HG02588 (cell line): ENCODE measurements at regions not wholly inside any gene's neighbourhood (a gene's known extent, or its start where the extent isn't known, plus 50 kb on each side); places are given as distances from the start of the nearest gene placed in this dataset.
"Not testable (repeated sequence)": the region's sequence is repeated elsewhere in the genome, so short reads cannot be mapped to it uniquely, and the experiment has no call there.

Source experiments
- ATAC-seq: cut with Tn5 transposase; IDR thresholded peaks from one replicate; pipeline ENCODE4 v1.9.1; 2021; ENCODE audit warnings: mild to moderate bottlenecking, moderate library complexity; ENCODE audit not compliant: unreplicated experiment

DNA sequence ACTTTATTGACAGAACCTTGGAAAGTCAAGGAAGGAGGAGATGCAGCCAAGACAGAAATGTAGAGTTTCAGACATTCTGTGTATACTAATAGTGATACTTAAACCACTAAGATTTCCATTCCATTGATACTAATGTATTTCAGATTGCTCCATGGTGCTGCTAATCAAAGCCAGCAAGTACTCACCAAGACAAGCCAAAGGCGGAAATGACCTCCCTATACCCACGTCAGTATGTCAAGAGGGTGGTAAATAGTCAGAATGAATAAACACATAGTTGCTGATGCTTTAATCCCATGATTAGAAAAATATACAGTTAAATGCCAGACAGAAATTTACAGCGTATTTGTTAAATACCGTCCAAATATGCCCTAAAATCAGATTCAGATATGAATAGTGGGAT is 417.8 kb upstream of the INTU start:
- ATAC-seq = no peak

DNA sequence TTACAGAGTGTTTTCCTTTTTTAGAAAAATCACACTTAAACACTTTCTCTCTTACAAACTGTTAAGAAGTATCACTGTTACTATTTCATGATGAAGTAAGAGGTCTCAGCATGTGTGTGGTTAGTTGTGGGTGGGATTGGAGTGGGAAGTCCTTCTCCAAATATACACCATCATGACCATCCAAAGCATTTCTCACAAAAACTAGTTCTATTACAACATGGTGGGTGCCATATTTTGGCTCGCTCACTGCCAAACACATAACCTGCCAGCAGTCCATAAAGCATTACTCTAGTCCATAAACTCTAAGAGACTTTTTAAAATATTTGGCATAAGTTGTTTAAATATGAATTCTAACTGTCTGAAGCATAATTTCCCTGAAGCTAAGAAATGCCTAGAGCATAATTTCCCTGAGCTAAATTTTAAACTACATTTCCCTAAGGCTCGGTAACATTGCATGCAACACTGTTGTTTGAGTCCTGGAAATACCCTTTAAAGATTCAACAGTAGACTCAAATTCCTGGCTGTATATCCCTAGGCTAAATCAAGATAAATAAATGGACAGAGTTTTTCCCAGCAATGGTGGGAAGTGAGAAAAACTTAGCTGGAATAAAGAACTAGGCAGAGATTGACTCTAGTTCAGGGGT is 415.0 kb upstream of the INTU start:
- ATAC-seq = no peak

DNA sequence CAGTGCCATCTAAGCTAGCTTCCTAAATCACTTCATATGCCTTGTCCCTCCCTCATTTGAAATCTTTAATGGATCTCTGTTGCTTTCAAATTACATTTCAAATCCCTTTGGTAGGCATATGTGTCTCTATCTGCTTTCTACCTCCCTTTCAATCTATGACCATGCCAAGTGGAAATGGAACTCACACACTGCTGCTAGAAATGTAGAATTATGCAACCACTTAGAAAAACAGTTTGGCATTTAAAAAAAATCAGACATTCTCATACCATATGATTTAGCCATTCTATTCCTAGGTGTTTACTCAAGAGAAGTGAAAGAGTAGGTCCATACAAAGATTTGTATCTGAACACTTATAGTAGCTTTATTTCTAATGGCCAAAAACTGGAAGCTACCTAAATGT is 413.5 kb upstream of the INTU start:
- ATAC-seq = no peak

DNA sequence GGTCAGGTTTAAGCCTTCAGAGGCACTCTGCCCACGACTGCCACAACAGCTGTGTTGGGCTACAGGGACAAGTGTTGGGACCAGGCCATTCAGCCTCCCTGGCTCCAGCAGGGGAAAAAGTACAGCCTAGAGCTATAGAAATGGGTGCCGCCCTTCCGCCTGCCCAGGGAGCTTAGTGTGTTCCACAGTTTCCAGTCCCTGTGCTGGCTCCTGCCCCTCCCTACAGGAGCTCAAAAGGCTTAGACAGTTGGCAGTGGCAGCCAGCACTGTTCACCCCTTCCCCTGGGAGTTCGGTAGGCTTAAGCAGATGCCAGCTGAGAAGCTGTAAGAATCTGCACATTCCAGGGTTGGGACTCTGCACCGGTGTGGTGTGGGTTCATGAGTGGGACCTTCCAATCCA is 408.2 kb upstream of the INTU start:
- no peak for ATAC-seq

DNA sequence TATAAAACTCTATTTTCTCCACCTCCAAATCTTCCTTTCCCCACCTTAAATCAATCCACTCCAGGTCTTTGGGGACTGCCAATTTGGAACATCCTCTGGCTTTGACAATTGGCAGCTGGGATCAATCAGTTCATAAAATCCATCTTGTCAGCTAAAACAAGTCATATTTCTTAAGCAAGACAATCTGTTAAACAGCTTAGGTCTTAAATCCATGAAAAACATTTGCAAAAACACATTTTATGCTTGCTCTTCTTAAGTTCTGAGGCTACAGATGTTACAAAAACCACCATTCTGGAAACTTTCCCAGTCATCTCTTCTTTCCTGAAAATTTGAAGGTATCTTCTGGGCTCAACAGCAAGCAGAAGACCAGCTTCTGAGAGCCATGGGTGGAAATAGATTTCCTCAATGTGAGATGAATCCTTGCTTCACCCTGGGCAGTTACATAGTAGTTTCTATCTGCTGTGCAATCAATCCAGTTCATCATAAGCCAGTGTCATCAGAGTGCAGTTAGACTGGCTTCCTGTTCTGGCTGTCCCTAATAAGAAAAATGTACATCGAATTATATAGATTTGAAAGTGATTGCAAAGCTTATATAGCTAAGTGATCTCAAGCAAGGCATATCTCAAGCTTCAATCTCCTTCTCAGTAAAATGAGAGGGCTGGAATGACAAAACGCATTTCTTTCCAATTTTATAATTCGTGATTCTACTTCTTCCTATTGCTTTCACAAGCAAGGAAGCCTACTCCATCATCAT is 402.7 kb upstream of the INTU start:
- ATAC-seq = no peak

DNA sequence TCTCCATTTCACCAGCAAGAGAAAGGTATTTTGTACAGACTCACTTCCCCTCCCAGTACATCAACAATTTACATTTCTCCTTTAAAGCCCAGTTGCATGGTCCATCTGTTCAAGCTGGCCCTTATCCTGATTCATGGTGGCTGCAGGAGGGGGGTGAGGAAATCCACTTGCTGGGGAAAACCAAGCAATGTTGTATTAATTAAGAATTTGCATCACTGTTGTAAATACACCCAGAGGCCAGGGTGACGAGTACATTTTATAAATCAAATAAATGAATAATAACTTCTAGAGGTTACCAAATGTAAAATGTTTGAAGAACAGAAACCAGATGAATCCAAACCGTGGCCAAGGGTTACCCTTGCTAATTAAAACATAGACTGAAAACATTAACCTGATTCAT is 395.9 kb upstream of the INTU start:
- ATAC-seq = no peak

DNA sequence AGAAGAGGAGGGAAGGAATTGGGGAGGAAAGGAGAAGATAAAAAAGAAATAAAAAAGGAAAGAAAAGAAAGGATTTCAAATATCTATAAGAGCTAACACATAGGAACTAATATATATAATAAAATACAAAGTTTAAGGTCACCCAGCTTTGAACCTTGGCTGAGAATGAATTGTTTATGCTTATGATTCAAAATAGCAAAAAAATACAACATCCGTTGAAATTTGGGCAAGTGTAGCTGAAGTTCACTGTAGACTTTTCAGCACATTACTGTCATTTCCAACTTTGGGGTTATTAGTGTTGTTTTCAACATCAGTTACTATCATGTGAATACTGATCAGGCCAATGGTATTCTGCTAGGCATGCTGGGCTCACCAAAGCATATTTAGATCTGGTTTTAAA is 395.2 kb upstream of the INTU start:
- ATAC-seq = no peak

DNA sequence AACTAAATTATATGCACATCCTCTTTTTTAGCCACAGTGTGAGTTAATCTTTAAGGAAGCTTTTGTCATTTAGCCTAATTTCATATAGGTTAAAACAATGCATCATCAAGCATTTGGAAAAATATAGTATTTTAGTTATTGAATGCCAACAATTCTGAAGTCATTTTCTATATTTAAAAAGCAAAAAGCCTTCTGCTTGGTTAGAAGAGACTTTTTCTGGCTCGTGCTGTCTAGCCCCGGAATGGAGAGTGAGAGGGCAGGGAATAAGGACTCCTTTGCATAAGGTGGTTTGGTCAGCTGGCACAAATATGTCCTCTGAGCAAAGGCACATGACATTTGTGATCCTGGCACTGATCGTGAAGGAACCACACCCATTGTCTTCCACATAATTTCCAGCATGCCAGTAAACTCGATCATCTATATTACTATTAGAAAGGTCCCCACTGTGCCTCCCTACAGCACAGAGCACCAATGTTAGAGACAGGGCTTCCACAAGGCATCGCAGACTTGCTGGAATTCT is 393.7 kb upstream of the INTU start:
- ATAC-seq = no peak

DNA sequence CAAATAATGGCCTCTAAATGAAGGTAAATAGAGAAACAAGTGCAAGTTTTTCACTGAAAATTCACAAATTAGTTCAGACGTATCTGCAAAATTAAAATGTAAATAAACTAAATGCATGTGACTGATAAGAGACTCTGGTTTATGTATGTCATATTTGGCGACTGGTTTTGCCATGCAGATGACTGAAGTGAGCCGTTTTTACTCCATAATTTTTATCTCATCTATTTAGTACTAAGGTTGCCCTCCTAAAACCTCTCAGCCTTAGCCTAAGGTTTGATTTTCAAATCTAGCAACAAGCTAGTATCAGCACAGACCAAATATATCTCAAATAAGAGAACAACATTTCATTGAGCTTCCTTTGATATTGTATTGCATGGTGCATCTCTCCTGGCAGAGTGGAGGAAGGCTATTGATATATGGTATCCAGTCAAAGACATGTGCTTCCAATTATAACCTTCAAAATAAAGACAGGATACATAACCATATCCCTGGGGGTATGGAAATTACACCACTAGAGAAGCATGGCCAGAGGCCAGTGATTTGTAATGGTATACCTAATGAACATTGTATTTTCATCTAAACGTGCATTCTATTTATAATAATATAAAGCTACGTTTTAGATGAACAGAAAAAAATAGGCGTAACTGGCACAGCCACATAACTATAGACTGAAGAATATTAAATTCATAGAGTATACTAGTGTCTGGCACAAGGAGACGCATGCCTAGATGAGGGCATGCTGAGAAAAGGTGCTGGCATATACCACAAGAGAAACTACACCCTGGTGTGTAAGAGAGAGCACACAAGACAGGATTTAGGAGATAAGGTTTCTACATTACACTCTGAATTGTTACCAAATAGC is 392.6 kb upstream of the INTU start:
- ATAC-seq = no peak

DNA sequence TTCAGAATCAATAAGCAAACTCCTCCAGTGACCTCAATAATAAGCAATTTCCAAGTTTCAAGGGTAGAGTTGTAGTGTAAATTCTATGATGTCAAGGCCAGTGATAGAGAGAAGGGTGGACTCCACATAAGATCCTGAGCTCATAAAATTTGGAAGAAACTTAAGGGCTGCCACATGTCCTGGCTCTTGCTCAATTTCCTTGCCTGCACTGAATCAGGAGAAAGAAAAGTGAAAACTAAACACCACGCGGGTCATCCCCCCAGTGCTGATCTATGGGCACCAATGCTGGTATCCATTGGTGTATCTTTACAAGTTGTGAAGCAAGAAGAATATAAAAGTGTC is 392.0 kb upstream of the INTU start:
- no peak for ATAC-seq

DNA sequence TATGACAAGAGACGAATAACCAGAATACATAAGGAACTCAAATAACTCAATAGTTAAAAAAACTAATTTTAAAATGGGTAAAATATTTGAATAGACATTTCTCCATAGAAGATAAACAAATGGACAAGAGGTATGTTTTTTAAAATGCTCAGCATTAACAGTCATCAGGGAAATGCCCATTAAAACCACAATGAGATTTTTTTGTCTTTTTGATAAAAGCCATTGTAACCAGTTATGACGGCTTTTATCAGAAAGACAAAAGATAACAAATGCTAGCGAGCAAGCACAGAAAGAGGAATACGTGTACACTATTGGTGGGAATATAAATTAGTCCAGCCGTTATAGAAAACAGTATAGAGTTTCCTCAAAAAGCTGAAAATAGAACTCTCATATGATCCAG is 388.2 kb upstream of the INTU start:
- no peak for ATAC-seq

DNA sequence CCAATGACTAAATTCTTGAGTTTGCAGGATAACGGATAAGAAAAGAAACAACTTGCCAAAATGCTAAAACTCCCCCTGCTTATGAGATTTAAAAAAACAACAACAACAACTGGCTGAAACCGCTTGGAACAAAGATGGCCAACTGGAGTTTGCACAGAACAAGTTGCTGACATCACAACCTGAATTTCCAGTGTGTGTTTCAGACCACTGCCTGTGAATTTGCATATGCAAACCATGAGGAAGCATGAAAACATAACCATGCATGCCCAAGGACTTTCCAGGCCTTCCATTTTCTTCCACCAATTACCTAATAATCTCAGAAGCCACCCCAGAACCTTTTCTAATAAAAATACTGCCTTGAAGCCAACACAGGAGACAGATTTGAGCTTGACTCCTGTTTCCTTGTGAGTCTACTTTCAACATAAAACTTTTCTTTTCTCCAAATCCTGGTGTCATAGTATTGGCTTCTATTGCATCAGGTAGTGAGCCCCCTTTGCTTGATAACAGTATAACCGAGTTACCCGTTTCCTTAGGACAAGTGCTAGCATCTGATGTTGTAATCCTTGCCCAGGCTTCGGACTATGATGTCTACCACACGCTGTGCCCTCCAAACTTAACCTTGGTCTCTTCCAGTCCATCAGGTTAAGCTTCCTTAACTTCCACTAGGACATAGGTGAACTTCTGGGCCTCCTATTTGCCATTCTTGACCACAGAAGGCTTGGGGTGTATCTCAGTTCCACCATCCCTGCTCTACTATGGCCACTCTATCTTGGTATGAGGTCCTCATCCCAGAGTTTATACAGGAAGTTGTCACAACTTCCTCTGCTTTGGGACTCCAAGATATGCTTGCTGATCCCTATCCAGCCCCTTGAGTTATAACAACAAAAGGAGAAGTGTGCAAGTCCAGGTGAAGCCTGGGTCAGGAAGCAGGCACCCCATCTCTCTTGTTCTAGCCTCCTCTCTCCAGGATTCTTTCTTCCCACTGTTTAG is 385.5 kb upstream of the INTU start:
- ATAC-seq = no peak

DNA sequence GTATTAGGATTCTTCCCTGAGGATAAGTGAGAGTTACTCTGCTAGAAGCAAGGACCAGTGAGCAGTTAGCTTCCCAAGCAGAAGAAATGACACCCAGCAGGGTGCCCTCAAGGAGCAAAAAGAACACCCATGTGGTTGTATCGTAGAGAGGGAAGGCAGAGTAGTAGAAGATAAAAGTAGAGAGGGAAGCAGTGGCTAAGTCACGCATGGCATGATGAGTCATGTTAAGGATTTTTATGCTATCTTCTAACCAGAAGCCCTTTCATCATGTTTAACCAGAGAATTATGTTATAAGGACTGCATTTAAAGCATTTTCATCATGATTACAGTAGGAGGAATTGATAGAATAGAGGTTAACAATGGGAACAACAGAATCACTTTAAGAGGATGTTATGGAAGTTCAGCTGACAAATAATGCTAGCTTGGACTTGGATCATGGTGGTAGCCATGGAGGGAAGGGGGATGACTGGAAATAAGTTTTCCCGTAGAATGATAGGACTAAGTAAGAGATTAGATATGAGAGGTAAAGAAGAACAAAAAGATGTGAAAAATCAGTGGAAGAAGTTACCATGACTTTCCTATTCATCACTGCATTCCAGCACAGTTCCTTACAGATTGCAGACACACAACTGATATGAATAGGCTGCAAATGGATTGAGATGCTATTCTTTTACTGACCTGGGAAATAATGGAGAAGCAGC is 383.5 kb upstream of the INTU start:
- ATAC-seq = no peak

DNA sequence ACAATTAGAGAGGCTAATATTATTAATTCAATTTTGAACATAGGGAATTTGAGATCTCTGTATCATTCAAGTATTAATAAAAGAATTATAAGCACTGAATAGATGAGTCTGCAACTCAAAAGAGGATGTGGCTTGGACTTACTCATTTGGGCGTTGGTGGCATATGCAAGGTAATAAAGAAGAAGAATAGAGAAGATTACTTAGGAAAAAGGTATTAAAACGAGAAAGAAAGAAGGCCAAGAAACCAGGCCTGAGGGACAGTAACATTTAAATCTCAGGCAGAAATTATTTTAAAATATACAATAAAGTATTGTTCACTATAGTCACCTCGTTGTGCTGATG is 383.0 kb upstream of the INTU start:
- no peak for ATAC-seq

DNA sequence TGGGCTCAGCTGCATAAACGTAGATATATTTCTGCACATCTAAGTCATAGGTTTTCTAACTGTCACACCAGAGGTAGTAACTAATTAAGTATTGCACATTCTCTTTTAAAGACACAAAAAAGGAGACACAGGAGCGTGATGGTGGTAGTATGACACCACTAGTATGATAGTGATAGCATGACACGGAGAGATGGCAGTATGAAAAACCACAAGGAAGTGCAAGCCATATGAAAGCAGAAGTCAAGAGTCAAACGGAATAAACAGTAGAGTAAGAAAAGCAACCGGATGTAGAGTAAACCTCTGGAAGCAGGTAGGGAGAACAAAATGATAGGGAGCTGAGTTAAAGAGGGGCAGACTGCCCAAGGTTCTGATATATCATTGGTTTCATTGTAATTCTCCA is 382.2 kb upstream of the INTU start:
- ATAC-seq = no peak

DNA sequence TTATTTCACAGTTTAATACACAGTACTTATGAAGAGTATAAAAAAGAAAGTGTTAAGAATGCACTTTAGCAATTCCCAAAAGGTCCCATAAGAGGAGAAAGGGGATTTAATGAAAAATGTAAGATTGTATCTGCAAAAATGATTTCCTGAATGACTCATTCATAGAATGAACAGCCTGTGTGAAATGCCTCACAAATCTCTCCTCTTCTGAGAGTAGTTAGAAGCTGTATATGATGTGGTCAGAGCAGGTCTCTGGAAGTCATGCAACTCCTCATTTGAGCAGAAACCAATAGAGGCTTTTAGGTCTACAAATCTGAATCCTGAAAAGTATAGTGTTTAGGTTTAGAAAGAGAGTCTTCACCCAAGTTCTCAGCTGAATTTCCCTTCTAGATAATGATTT is 381.3 kb upstream of the INTU start:
- no peak for ATAC-seq

DNA sequence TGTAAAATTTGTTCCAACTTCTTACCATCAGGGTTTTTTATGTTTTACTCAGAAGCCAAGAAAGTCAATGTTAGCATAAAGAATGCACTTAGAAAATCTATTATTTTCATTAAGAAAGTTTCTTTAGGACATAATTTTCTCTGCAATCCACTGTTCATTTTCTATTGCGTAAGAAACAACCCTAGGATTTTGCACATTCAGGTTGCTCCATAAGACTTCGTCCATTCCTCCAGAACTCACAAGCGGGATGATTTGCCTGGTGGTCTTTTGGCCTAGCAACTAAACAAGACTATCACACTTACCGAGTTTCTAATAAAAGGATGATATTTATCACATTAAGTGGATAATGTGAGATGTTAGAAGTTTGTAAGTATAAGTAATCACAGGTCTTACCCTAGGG is 376.3 kb upstream of the INTU start:
- no peak for ATAC-seq

DNA sequence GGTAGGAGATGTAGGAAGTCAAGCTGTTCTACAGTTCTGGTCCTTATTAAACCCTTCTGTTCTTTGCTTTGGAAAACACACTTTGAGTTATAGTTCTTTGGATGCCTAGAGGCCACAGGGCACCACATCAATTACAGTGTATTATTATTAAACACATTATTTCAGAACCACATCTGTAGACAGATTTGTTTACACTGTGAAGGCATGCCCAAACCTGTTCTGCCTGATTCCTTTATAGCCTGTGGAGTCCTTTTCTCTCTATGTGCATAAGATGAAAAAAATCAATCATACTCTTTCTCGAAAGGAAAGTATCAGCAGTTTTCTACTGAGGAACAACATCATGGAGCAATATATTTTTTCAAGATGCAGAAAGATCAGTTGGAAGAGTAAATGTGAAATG is 371.3 kb upstream of the INTU start:
- no peak for ATAC-seq

DNA sequence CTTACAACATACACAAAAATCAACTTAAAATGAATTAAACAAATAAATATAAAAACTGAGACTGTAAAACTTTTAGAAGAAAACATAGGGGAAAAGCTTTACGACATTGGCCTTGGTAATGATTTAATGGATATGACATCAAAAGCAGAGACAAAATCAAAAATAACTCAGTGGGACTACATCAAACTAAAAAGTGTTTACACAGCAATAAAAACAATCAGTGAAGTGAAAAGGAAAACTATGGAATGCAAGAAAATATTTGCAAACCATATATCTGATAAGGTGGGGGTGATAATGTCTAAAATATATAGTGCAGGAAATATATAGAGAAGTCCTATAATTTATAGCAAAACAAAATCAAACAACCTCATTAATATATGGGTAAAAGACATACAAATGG is 364.4 kb upstream of the INTU start:
- ATAC-seq = no peak

DNA sequence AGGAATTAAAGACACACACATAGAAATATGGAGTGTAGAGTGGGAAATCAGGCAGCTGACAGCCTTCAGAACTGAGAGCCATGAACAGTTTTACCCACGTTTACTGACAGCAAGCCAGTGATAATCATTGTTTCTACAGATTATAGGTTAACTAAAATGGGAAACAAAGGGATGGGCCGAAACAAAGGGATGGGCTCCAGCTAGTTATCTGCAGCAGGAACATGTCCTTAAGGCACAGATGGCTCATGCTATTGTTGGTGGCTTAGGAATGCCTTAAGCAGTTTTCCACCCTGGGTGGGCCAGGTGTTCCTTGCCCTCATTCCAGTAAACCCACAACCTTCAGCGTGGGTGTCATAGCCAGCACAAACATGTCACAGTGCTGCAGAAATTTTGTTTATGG is 355.7 kb upstream of the INTU start:
- ATAC-seq = not testable (repeated sequence)
